Left hindlimb (tissue), 1 donor: ENCODE measurements at regions not wholly inside any gene's neighbourhood (a gene's known extent, or its start where the extent isn't known, plus 50 kb on each side); places are given as distances from the start of the nearest gene placed in this dataset.
"Not testable (repeated sequence)": the region's sequence is repeated elsewhere in the genome, so short reads cannot be mapped to it uniquely, and the experiment has no call there.

Source experiments
- DNase-seq: peaks from one replicate; pipeline ENCODE4 v3.0.0-alpha.2; 2018

GRCh38 chr9:67418496-67419079, 426.2 kb upstream of the SPATA31A3 start:
- DNase-seq, result not testable (repeated sequence)

GRCh38 chr9:67417341-67417983, 425.1 kb upstream of the SPATA31A3 start:
- DNase-seq, result not testable (repeated sequence)

- not testable (repeated sequence) for DNase-seq
These were observed 424.3 kb upstream of the SPATA31A3 start for GRCh38 chr9:67416639-67417038.

DNA sequence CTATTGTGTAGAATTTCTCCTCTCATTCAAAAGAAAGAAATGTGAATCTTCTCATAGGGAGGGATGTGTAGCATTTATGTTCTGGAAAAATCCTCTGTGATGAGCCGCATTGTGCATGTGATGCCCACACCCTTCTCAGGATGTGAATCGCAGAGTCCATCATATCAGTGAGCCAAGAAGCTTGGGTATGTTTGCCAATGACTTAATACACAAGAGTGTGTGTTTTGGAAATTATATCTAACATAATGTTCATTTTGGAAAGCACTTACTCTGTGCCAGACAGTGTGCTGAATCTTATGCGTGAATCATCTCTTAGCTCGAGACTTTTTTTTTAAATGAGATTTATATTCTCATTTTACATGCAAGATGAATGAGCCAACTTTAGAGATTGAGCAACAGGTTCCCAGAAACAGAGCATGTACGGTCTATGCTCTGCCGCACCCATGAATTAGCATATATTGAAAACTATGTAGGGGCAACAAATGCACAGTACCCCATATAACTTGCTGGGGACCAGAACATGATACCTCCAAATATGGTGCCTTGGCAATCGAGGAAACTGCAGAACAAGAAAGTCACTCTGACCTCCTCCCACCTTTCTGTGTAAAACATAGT, 418.4 kb upstream of the SPATA31A3 start:
- not testable (repeated sequence) for DNase-seq

- not testable (repeated sequence) for DNase-seq
These were observed 411.4 kb upstream of the SPATA31A3 start for GRCh38 chr9:67403739-67404138.

DNA sequence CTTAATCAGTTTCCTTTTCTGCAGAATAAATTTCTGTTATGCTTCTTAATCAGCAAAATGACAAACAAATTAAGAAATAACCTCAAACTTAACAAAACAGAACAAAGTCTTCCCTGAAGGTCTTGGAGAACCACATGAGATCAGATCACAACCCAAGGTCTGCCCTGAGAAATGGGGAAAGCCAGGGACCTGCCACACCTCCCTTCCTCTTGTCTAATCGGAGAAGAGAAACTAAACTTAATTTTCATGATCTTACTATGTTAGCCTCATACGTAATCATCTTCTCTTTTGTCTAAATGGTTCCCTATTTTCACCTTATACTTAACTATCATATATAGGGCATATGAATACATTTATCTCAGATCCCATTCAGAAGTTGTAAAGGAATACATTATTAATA, 405.4 kb upstream of the SPATA31A3 start:
- DNase-seq, result not testable (repeated sequence)

- DNase-seq, result not testable (repeated sequence)
These were observed 402.4 kb upstream of the SPATA31A3 start for GRCh38 chr9:67394782-67395181.

GRCh38 chr9:67394038-67394437, 401.7 kb upstream of the SPATA31A3 start:
- not testable (repeated sequence) for DNase-seq

DNA sequence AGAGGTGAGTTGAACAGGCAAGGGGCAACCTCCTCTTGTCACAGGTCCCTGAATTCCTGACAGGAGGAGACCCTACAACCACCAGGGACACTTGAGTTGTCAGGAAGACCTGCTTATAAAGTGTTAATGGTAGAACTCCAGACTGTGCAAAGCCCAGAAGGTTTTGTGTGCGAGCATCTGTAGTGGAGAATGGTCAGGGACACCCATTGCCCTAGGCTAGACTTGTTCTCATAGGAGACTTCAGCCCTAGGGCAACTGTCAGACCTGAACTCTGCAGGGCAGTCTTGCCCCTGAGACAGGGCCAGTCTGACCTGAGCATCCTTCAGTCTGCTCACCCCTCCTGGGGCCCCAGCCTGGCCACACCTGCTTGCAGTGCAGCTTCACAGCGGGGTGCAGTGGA, 377.3 kb upstream of the SPATA31A3 start:
- not testable (repeated sequence) for DNase-seq

DNA sequence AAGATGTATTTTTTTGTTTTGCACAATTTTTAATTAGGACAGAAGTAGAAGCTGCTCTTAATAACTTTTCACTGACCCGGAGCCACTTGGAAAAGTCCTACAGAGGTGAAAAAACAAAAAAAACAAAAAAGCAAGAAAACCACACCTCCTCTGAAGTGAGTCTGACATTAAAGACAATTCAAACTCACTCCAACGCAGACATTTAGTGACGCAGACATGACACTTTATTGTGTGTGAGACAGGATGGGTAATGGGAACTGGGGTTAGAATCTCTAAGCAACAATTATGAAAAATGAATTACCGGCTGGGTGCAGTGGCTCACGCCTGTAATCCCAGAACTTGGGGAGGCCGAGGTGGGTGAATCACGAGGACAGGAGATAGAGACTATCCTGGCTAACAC, 370.0 kb upstream of the SPATA31A3 start:
- DNase-seq, result not testable (repeated sequence)

DNA sequence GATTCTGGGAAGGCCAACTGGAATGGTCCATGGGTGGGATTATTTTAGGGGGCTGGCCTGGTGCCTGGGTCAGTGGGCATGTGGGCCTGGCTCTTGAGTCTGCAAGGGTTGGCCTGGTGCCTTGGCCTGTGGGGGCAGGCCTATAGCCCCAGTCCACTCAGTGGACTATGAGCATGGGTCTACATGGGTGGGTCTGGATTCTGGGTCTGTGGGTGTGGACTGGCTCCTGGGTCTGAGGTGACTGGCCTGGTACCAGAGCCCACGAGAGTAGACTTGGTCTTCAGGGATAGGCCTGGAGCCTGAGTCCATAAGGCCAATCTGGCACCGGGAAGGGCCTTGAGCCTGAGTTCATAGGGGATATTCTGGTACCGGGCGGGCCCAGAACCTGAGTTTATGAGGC, 361.6 kb upstream of the SPATA31A3 start:
- not testable (repeated sequence) for DNase-seq

DNA sequence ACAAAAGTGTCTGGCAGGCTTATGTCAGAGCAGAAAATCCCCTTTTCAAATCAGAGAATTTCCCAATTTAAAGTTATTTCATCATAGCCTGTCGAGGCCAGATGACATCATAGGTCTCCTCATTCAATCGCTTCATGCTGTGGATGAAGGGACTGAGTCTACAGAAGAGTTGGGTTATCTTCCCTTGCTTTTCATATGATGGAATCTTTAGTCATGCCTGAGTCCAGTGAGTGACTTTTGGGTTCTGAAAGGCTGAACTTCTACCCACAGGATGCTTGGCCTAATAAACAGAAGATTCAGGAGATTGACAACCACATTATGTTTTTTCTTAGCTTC, 357.0 kb upstream of the SPATA31A3 start:
- not testable (repeated sequence) for DNase-seq

- not testable (repeated sequence) for DNase-seq
These were observed 356.4 kb upstream of the SPATA31A3 start for GRCh38 chr9:67348562-67349423.

- not testable (repeated sequence) for DNase-seq
These were observed 355.7 kb upstream of the SPATA31A3 start for GRCh38 chr9:67348094-67348493.

DNA sequence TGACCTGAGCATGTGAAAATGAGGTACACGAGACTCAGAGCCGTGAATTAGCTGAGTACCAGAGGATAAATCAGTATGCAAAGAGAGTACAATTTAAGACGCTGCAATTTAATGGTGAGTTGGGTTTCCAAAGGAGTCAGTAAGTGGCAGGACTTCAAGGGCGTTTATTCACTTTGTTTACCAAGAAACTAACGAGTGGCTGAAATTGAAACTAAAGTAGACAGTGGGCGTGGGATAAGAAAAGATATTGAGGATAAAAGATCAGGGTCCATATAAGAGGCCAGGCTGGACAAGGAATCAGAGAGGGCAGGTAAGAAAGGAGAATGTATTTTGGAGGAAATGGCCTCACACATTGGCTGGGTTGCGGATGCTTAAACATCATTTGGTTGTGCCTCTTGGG, 346.9 kb upstream of the SPATA31A3 start:
- not testable (repeated sequence) for DNase-seq

DNA sequence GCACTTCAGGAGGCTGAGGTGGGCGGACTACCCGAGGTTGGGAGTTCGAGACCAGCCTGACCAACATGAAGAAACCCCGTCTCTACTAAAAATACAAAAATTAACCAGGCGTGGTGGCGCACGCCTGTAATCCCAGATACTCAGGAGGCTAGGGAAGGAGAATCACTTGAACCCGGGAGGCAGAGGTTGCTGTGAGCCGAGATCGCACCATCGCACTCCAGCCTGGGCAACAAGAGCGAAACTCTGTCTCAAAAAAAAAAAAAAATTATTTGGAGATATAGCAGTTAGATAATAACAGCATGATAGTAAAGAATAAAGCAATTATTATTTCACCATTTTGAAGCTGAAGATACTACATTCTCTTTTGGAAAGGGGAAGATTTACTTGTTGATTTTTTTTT, 345.9 kb upstream of the SPATA31A3 start:
- DNase-seq, result not testable (repeated sequence)

- not testable (repeated sequence) for DNase-seq
These were observed 342.6 kb upstream of the SPATA31A3 start for GRCh38 chr9:67334727-67335572.

GRCh38 chr9:67331634-67332033, 339.3 kb upstream of the SPATA31A3 start:
- DNase-seq, result not testable (repeated sequence)

GRCh38 chr9:67313409-67313808, 321.1 kb upstream of the SPATA31A3 start:
- DNase-seq, result not testable (repeated sequence)

GRCh38 chr9:67312504-67312903, 320.2 kb upstream of the SPATA31A3 start:
- DNase-seq, result not testable (repeated sequence)

DNA sequence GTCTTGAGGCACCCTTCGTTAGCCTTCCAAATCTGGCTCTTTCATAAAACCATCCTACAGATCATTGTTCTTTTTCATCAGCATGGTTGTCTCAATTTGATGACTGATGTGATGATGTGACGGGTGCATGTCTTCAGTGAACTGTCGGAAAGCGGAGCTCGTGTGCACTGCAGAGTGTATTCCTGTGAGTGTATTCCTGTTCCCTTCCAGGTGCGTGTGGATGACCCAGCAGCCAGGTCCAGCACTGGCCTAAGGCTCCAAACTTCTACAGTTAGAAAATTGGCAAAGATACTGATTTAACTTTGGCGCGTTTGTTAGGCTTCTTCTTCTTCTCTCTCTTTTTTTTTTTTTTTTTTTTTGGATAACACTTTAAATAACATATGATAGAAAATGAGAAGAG, 314.8 kb upstream of the SPATA31A3 start:
- DNase-seq, result not testable (repeated sequence)

DNA sequence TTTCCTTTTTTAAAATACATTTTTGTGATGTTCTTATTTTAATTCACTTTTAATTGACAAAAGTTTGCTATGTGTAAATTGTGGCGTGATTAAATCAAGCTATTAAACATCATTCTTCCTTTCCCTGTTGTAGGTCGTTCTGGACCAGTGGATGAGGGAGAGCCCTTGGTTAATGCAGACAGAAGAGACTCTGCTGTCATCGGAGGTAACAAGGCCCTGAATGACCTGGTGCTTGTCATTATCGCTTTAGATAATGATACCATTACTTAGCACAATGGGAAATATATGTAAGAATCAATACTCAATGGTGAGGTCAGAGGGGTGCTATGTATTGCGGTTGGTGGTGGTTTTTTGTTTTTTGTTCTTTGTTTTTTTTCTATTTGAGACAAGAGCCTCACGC, 296.4 kb upstream of the SPATA31A3 start:
- DNase-seq, result not testable (repeated sequence)
